Activated B cell treated with CpG ODN at 0.5 μM for 24 hours (primary cell): ENCODE measurements at regions not wholly inside any gene's neighbourhood (a gene's known extent, or its start where the extent isn't known, plus 50 kb on each side); places are given as distances from the start of the nearest gene placed in this dataset.

Source experiments
- ATAC-seq: fragments of 200-7000 bp; cut with Tn5 transposase; one replicate; pipeline ENCODE4 v1.10.0; 2021; ENCODE audit warnings: low read depth, mild to moderate bottlenecking, moderate library complexity
- CTCF ChIA-PET: fragments of 350-600 bp; sonication (Branson Sonifier 250); formaldehyde crosslinking; loops from one replicate; lab custom pipeline; 2021; ENCODE audit warnings: antibody characterized with exemption; lab: Charles Lee
- POLR2A ChIA-PET: fragments of 350-600 bp; sonication (Branson Sonifier 250); formaldehyde crosslinking; loops from one replicate; lab custom pipeline; 2021; ENCODE audit warnings: antibody characterized with exemption; lab: Charles Lee
- DNase-seq: peaks from one replicate; pipeline ENCODE4 v3.0.0; 2022
- H3K27ac Mint-ChIP-seq: one replicate; pipeline ENCODE4 v1.8.0; 2020; ENCODE audit warnings: mixed read lengths
- H3K27me3 Mint-ChIP-seq: one replicate; pipeline ENCODE4 v1.8.0; 2021; ENCODE audit warnings: mixed read lengths
- H3K36me3 Mint-ChIP-seq: one replicate; pipeline ENCODE4 v1.8.0; 2021; ENCODE audit warnings: low read depth, mixed read lengths
- H3K4me1 Mint-ChIP-seq: one replicate; pipeline ENCODE4 v1.8.0; 2021; ENCODE audit warnings: mixed read lengths
- H3K4me3 Mint-ChIP-seq: one replicate; pipeline ENCODE4 v1.8.0; 2020; ENCODE audit warnings: mild to moderate bottlenecking, mixed read lengths
- H3K9me3 Mint-ChIP-seq: one replicate; pipeline ENCODE4 v1.8.0; 2020; ENCODE audit warnings: mixed read lengths
- intact Hi-C: fragments of 100-400 bp; cut with micrococcal nuclease; formaldehyde crosslinking; loops from one replicate; pipeline ENCODE4 v1.15.1; 2024
- TF ChIP-seq, protein P1 (sequence below): fragments of 200-600 bp; IDR thresholded peaks from one replicate; pipeline ENCODE4 v1.8.0; 2022; ENCODE audit warnings: antibody characterized with exemption, mild to moderate bottlenecking

DNA sequence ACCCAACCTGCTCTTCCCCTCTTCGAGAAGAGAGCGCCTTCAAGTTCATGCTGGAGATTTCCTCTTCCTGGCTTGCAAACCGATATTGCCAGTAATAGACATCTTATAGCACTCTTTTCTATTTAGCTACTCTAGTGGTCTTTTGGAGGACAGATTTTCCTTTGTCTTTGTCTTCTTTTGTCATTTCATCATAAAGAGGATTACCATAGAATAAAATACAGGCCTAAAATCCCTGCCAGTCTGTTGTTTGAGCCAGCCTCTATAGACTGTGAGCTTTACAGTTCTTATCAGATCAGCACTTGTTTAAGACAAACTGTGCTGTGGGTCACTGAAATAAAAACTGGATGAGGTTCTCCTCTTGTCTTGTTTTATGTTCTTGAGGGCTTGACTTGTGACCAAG, 802.8 kb downstream of the NR2F1-AS1 start:
- no peaks in the 10 kb centered on the region for H3K4me1 Mint-ChIP-seq
- TF ChIP-seq, protein P1, sequence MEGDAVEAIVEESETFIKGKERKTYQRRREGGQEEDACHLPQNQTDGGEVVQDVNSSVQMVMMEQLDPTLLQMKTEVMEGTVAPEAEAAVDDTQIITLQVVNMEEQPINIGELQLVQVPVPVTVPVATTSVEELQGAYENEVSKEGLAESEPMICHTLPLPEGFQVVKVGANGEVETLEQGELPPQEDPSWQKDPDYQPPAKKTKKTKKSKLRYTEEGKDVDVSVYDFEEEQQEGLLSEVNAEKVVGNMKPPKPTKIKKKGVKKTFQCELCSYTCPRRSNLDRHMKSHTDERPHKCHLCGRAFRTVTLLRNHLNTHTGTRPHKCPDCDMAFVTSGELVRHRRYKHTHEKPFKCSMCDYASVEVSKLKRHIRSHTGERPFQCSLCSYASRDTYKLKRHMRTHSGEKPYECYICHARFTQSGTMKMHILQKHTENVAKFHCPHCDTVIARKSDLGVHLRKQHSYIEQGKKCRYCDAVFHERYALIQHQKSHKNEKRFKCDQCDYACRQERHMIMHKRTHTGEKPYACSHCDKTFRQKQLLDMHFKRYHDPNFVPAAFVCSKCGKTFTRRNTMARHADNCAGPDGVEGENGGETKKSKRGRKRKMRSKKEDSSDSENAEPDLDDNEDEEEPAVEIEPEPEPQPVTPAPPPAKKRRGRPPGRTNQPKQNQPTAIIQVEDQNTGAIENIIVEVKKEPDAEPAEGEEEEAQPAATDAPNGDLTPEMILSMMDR = no peak

DNA sequence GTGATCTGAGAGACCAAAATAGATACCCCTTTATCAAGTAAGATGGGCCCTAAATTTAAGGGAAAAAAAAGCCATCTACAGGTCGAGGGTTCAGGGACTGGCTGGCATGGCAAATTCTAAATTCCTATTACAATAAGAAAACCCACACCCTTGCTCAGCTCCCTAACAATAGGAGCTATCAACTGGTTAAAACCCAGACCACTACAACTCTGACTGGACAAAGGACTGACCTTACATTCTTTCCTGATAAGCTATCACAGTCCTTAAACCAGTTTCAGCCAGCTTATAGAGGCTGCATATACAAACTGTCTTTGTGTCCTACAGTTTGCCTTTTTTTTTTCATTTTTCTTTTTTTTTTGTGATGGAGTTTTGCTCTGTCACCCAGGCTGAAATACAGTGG, 803.6 kb downstream of the NR2F1-AS1 start:
- H3K36me3 Mint-ChIP-seq = no peaks in the 10 kb centered on the region
- ChIA-PET POLR2A (no interaction called here), CTCF (no interaction called here)
- no peak overlapping the region for H3K4me3 Mint-ChIP-seq
- DNase-seq = no peak
- no peaks in the 10 kb centered on the region for H3K9me3 Mint-ChIP-seq
- intact Hi-C loops = no loop called here
- H3K27ac Mint-ChIP-seq = no peak overlapping the region
- no peak for ATAC-seq
- TF ChIP-seq, protein P1 = no peak
- no peaks in the 10 kb centered on the region for H3K4me1 Mint-ChIP-seq
- H3K27me3 Mint-ChIP-seq = no peaks in the 10 kb centered on the region

More for the DNA sequence above, 802.8 kb downstream of the NR2F1-AS1 start:
- CTCF ChIA-PET = no interaction called here
- intact Hi-C loops = no loop called here
- Mint-ChIP-seq H3K9me3 (no peaks in the 10 kb centered on the region), H3K4me3 (no peak overlapping the region), H3K36me3 (no peaks in the 10 kb centered on the region), H3K27me3 (no peaks in the 10 kb centered on the region), H3K27ac (no peak overlapping the region)
- no peak for DNase-seq
- no peak for ATAC-seq
- POLR2A ChIA-PET = no interaction called here

DNA sequence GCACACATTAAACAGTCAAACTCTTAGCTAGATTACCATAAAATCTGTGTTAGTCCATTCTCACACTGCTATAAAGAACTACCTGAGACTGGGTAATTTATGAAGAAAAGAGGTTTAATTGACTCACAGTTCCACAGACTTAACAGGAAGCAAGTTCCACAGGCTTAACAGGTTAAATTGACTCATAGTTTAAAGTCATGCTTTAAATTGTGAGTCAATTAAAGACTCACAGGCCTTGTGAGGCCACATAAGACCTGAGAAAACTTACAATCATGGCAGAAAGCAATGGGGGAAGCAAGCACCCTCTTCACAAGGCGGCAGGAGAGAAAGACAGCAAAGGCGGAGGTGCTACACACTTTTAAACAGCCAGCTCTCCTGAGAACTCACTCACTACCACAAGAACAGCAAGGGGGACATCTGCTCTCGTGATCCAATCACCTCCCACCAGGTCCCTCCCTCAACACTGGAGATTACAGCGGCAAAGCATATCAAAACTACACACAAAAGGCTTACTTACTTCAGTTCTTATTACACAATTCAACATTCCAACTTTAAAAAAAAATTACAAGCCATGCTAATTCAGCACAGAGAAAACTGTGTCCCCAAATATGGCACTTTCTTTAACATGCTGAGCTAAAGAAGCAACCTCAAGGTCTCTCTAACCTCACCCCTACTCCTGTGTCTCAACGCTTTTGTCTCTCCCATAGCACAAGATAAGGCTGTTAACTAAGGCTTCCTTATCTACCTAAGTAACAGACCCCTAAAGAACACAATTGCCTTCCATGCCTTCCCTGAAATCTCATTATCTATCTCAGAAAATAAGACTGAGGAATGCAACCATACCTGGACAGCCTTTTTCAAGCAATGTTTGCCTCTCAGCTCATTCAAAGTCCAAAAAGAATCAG, 805.1 kb downstream of the NR2F1-AS1 start:
- POLR2A ChIA-PET = no interaction called here
- Mint-ChIP-seq H3K27me3 (no peaks in the 10 kb centered on the region), H3K4me1 (no peaks in the 10 kb centered on the region), H3K4me3 (no peak overlapping the region), H3K27ac (no peak overlapping the region), H3K36me3 (no peaks in the 10 kb centered on the region), H3K9me3 (no peaks in the 10 kb centered on the region)
- CTCF ChIA-PET = no interaction called here
- intact Hi-C loops = no loop called here
- TF ChIP-seq, protein P1 = no peak
- DNase-seq (no peak), ATAC-seq (no peak)

GRCh38 chr5:92769978-92770377, 811.0 kb downstream of the NR2F1-AS1 start:
- intact Hi-C loops = no loop called here
- ChIA-PET CTCF (no interaction called here), POLR2A (no interaction called here)
- H3K4me3 Mint-ChIP-seq = no peak overlapping the region
- no peak for ATAC-seq
- no peaks in the 10 kb centered on the region for H3K27me3 Mint-ChIP-seq
- no peaks in the 10 kb centered on the region for H3K4me1 Mint-ChIP-seq
- H3K27ac Mint-ChIP-seq = no peak overlapping the region
- H3K9me3 Mint-ChIP-seq = no peaks in the 10 kb centered on the region
- no peaks in the 10 kb centered on the region for H3K36me3 Mint-ChIP-seq
- DNase-seq = no peak
- TF ChIP-seq, protein P1 = no peak

DNA sequence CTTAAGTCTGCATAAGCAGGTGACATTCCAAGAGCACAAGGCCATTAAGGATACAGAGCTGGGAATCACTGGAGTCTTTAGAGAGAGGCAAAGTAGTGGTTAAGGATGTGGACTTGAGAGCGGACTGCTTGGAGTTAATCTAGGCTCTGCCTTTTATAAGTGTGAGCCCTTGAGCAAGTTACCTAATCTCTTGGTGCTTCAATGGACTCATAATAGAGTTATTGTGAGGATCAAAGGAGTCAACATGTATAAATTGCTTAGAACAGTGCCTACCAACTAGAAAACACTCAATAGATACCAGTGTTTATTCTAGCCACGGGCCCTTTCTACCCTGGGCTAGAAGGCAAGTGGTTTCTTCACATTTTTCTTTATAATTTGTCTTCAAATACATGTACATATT, 819.4 kb downstream of the NR2F1-AS1 start:
- Mint-ChIP-seq H3K4me1 (no peaks in the 10 kb centered on the region), H3K27me3 (no peaks in the 10 kb centered on the region), H3K36me3 (no peaks in the 10 kb centered on the region), H3K9me3 (peaks cover 6% of the 10 kb centered on the region), H3K4me3 (no peak overlapping the region), H3K27ac (no peak overlapping the region)
- ATAC-seq (no peak), DNase-seq (no peak)
- POLR2A ChIA-PET = no interaction called here
- intact Hi-C loops = no loop called here
- CTCF ChIA-PET = no interaction called here
- TF ChIP-seq, protein P1 = no peak
